NCI-H69 (cell line): ENCODE measurements at regions not wholly inside any gene's neighbourhood (a gene's known extent, or its start where the extent isn't known, plus 50 kb on each side); places are given as distances from the start of the nearest gene placed in this dataset.

Experiments
- DNase-seq: peaks from one replicate; lab custom pipeline; 2025; lab: John Stamatoyannopoulos, UW

DNA sequence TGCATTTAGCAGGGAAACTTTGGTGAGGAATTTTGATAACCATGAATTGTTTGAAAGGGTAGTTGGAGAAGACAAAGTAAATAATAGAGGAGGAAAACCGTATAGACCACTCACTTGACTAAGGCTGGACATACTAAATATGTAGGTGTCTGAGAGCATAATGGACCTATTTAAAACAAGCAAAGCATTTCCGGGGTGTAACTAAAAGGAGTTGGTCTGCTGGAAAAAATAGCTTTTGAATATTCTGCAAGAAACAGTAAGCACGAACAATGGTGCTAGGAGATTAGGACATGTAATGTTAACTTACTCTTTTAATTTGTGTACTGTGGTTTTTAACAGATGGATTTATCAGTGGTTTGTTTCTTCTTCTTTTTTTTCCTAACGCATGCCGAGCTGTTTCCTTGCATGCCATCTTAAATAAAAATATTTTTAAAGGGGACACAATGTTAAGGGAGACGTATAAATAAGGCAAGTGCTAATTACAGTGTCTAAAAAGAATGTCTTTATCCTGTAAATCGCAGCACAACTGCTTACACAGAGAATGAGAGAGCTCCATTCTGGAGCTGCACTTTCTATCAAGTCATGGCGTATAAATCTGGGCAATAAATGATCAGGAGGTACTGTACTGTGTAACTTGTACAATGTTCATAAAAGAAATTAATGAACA, 492.1 kb downstream of the LMO4 start:
- DNase-seq: no peak

- no peak for DNase-seq
These were observed 492.6 kb downstream of the LMO4 start for GRCh38 chr1:87821335-87821697.

GRCh38 chr1:87826681-87827251, 498.1 kb downstream of the LMO4 start:
- DNase-seq: no peak

DNA sequence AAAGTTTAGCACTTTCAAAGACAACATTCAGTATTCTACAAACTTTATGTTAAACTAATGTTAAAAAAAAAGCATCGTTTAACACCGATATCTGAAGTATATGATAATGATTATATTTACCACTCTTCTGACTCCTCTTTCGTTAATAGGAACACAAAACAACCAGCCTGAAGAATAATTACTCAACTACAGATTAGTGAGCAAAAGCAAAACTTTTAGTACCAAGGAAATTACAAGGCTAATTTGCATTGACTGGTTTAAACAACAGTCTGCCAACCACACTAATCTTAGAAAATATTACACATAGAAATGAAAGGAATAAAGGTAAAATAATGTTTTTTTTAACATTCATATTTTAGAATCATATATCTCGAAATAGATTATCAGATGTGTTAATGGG, 500.7 kb downstream of the LMO4 start:
- DNase-seq: no peak

- no peak for DNase-seq
These were observed 501.8 kb downstream of the LMO4 start for GRCh38 chr1:87830432-87830978.

DNA sequence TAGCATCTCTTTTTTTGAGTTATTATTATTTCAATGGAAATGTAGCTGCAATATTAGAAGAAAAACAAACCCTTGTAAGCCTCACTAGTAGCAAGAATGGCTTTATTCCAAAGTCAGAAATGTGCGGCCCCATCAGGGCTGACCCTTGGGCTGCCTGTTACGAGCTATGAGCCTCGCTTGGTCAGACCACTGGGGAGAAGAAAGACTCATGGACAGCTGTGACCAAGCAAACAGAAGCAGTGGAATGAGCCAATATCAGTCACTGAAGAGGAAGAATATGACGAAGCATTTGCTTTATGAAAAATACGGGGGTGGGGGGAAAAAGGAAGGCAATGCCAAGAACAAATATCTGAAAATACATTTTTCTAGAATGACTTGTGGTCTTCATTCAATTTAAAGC, 504.5 kb downstream of the LMO4 start:
- no peak for DNase-seq

DNA sequence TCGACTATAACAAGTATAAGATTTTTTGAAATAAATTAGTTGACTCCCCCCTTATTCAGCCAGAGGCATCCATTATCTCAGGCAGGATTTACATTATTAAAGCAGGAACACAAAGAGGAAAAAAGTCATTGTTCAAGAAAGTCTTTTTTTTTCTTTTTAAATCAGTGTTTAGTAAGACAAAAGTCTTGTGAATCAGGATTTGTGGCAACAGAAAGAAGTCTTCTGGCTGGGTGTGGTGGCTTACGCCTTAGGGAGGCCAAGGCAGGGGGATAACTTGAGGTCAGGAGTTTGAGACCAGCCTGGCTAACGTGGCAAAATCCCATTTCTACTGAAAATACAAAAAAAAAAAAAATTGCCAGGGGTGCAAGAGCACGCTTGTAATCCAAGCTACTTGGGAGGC, 505.5 kb downstream of the LMO4 start:
- DNase-seq: no peak

- DNase-seq: no peak
These were observed 506.3 kb downstream of the LMO4 start for GRCh38 chr1:87834941-87835340.

- DNase-seq: no peak
These were observed 512.1 kb downstream of the LMO4 start for GRCh38 chr1:87840767-87841166.

GRCh38 chr1:87841332-87841731, 512.7 kb downstream of the LMO4 start:
- DNase-seq: no peak

- no peak for DNase-seq
These were observed 513.5 kb downstream of the LMO4 start for GRCh38 chr1:87842156-87842555.

- DNase-seq: no peak
These were observed 515.6 kb downstream of the LMO4 start for GRCh38 chr1:87844251-87844650.

GRCh38 chr1:87851490-87851889, 522.8 kb downstream of the LMO4 start:
- no peak for DNase-seq

GRCh38 chr1:87852410-87853161, 523.9 kb downstream of the LMO4 start:
- DNase-seq: no peak

DNA sequence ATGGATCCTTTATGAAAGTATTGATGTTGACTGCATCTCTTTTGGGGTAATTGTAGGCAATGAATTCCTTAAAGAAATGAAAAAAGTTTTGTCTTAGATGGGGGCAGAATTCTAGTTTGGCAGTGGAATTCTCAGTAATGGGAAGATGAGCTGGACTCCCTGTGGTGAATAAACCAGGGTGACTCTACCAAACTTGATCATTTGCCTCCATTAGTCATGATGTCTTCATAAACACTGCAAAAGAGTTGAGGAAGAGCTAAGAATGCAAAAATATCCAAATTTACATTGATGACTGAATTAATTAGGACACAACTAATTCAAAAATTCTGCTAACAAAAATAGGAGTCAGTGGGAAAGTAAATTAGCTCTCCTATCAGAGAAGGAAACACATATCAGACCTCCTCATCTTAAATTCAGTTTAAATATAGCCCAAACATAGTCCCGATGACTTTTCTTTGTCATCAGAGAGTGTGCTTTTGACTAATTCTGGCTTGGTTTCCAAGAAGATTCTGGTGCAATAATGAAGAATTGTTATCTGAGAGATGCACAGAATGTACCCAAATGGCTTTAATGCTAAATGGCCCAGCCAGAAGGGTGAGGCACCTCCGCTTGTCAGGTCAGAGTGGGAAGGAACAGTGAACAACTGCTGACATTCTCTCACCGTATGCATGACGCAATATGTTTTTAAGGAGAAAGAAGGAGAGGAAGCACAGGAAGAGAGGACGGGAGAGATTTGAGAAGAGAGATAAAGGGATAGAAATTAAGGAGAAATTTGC, 525.1 kb downstream of the LMO4 start:
- DNase-seq: no peak

- no peak for DNase-seq
These were observed 534.6 kb downstream of the LMO4 start for GRCh38 chr1:87863317-87863716.

DNA sequence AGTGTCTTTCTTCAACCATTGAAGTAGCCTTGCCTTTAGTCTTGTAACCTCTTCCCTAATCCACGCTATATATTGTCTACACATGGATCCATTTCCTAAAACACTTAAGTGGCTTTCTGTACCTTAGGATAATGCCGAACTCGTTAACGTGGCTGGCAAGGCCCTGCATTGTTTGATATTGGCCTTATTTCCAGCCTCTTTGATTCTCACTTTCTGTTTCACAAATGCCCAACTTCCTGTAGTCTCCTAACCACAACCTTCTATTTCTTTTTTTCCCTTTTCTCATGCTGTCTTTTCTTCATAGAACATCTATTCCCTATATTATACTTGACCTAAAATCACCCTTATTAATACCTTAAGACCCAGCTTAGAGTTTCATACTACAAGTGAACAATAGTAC, 536.0 kb downstream of the LMO4 start:
- no peak for DNase-seq

DNA sequence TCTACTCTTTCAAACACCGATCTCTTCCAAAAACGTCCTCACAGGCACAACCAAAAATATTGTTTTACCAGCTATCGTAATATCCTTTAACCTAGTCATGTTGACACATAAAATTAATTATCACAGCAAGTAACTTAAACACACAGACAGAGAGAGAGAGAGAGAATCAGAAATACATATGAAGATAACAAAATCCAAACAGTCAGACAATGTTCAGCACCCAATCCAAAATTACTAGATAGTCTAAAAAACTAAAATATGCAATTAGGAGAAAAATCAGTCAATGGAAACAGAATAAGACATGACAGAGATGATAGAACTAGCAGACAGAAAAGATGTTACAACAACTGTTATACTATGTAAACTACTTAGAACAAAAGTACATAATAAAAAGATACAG, 537.7 kb downstream of the LMO4 start:
- no peak for DNase-seq

DNA sequence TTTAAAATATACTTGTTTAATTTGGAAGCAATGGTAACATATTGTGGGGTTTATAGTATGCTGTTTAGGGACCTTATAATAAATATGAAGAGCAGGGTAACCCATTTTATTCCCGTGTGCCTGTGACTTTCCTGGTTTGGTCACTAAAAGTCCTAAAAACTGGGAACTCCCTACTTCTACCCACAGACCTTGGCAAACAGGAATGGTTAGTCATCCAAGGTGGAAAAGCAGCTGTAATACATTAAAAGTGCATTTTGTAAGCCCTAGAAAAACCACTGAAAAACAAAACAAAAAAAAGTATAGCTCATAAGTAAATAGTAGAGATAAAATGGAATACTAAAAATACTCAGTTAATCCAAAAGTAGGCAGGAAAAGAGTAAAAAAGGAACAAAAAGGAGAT, 538.9 kb downstream of the LMO4 start:
- DNase-seq: no peak

DNA sequence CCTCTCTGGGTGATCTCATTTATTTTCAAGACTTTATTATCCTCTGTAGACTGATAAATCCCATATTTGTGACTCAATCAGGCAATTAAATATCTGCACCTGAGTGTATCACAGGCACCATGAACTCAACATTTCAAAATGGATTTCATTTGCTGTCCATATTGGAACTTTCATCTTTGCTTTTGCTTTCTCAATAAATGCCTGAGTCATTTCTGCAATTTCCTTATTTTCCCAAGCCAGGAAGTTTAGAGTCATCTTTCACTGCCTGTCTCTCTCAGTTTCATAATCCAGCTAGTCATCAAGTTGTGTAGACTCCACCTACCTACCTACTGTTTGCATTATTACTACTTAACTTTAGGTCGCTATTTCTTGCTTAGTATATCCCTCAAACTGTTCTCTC, 540.9 kb downstream of the LMO4 start:
- no peak for DNase-seq

GRCh38 chr1:87872189-87872588, 543.5 kb downstream of the LMO4 start:
- DNase-seq: no peak

DNA sequence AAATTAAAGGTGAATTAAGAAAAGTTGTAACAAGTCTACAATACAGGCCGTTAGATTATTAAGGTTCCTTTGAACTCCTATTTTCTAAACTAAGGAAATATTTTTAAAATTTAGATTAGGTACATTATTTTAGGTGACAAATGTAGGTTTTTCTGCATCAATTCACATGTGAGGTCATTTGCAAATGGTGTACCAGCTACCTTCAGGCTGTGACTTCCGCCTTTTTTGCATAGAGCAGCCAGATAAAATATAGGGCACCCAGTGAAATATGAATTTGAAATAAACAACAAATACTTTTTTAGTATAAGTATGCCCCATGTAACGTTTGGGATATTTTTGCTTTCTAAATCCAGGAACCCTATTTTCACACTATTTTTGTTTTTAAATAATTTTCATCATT, 544.0 kb downstream of the LMO4 start:
- DNase-seq: no peak

DNA sequence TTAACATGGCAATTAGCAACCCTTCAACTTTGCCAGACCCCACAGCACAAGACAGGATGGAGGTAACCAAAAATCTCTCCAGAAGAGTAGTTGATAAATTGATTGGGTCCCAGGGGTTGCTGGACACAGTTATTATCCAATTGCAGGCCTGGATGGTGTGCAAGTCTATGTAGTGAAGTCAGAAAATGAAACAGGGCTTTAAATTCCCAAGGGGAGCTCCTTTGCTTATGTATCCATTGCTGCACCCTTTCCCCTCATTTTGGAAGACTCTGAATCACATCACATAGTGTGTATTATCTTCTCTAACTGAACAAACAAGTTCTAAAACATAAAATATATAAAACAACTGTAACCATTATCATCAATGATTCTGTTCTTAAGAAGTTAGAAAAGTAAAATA, 550.2 kb downstream of the LMO4 start:
- DNase-seq: no peak
